HFF-Myc (cell line): ENCODE measurements at regions not wholly inside any gene's neighbourhood (a gene's known extent, or its start where the extent isn't known, plus 50 kb on each side); places are given as distances from the start of the nearest gene placed in this dataset.

Source experiments
- DNase-seq: peaks from one replicate; pipeline ENCODE4 v3.0.0-alpha.2; 2011; ENCODE audit warnings: low read depth; ENCODE audit errors: extremely low read depth
- H3K4me3 ChIP-seq: replicated peaks from 2 replicates; pipeline ENCODE4 v1.5.1; 2011; ENCODE audit warnings: low read depth, mild to moderate bottlenecking, control low read depth, low read length
- CTCF ChIP-seq: IDR thresholded peaks from 2 replicates; pipeline ENCODE4 v1.5.1; 2012; ENCODE audit warnings: mild to moderate bottlenecking, low read depth, low read length, control low read depth; ENCODE audit errors: missing control alignments

- no peak for TF ChIP-seq CTCF
- no peak for DNase-seq
- no peak overlapping the region for H3K4me3 ChIP-seq
Measured at GRCh38 chr9:113769412-113769811, 106.7 kb upstream of the ZNF618 start.

- H3K4me3 ChIP-seq = no peak overlapping the region
- TF ChIP-seq CTCF = no peak
- DNase-seq = no peak
Measured at GRCh38 chr9:113770396-113770795, 105.7 kb upstream of the ZNF618 start.

- no peak for DNase-seq
- no peak overlapping the region for H3K4me3 ChIP-seq
- TF ChIP-seq CTCF = no peak
Measured at GRCh38 chr9:113771199-113771598, 104.9 kb upstream of the ZNF618 start.

GRCh38 chr9:113772121-113772810 is 103.8 kb upstream of the ZNF618 start:
- no peak overlapping the region for H3K4me3 ChIP-seq
- no peak for TF ChIP-seq CTCF
- DNase-seq = peak; percentile 43

GRCh38 chr9:113774963-113775362 is 101.1 kb upstream of the ZNF618 start:
- no peak overlapping the region for H3K4me3 ChIP-seq
- TF ChIP-seq CTCF = no peak
- DNase-seq = no peak

- no peak for DNase-seq
- no peak for TF ChIP-seq CTCF
- no peak overlapping the region for H3K4me3 ChIP-seq
Measured at GRCh38 chr9:113775749-113776148, 100.4 kb upstream of the ZNF618 start.

- DNase-seq = no peak
- H3K4me3 ChIP-seq = no peak overlapping the region
- TF ChIP-seq CTCF = no peak
Measured at GRCh38 chr9:113776194-113776593, 99.9 kb upstream of the ZNF618 start.
